ENCODE measurements at regions not wholly inside any gene's neighbourhood (a gene's known extent, or its start where the extent isn't known, plus 50 kb on each side); places are given as distances from the start of the nearest gene placed in this dataset.

DNA sequence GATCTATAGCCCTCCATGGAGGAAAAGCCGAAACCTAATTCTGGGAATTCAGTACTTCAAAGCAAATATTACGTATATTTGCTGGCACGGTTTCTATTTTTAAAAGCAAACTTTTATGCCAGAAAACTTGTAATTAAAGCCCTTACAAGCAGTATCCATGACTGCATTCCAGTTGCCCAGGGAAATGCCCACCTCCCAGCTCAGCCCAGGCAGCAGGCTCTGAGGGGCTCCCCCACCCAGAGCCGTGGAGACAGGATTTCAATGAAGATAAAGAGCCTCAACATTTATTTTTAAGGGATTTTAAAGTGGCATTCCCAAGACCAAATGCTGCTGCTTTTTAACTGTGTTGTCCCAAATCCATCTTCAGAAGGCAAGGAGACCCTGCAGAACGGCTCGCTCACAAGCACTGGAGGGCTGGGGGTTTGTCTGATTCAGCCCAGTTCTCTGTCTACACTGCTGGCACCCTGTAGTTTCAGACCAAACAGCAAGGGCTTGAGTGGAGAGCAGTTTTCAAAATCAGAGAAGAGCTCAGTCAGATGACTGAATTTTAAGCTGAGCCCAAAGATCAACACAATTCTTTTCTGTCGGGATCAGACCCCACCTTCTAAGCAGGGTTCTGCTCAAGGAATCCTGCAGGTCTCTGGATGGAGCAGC is 105.1 kb downstream of the KCNF1 start:
- DNase-seq = no peak

DNA sequence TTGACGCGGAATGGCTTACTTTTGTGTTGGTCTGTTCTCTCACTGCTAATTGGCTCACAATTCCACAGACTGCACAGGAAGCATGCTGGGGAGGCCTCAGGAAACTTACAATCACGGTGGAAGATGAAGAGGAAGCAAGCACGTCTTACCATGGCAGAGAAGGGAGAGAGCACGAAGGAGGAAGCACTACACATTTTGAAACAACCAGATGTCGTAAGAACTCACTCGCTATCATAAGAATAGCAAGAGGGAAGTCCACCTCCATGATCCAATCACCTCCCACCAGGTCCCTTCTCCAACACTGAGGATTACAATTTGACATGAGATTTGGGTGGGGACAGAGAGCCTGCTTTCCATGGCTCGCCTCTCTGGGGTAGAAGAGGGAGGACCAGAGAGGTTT is 106.2 kb downstream of the KCNF1 start:
- DNase-seq = no peak

DNA sequence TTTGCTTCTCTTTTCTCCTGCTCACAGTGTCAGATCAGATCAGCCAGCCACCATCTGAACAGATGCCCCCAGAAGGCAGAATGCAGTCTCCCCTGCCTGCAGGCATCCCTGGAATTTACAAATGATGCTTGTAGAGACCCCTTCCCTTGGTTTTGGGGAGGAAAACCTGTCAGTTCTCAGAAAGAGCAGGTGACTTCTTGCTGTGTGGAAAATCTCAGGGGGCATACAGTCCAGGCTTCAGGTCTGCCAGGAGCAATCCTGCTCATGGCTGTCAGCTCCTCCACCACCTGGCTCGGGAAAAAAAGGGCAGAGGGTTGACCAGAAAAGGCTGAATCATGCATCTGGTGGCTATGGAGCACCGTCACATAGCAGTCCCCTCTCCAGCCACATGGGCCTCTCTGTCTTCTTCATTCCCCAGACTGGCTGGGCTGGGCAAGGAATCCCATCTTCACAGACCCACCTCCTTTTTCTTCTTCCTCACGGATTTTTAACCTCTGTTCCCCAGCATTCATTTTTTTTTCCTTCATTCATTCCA is 107.0 kb downstream of the KCNF1 start:
- DNase-seq = no peak

DNA sequence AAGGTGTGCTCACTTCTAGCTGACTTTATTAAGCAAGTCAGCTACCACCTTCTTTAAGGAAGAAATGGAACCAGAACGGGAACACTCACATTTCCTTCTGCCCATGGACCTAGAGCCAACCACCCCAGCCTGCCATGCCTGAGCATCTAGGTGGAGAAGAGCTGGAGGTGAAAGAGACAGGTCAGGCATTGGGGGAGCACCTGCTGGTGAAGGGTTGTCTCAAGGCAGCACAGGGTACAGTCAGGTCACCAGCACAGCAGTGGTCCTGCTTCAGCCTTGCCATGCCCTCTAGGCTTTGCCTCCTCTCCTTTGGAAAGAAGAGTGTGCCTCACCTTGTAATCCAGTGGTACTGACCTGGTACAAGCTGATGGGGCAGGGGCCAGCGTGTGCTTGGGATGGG is 107.9 kb downstream of the KCNF1 start:
- DNase-seq = no peak

DNA sequence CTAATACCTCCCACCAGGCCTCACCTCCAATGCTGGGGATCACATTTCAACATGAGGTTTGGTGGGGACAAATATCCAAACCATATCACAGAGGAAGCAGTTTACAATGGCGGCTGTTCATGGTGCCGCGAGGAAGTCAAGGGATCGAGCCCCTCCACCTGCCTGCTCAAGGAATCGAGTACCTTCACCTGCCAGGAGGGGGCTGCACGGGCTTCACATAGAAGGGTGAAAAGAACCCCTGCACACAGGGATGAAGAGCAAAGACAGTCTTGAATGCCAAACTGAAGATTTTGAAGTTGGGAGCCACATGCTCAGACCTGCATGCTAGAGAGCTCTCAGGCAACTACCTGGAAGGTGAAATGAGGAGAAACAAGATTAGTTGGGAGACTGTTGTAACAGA is 110.3 kb downstream of the KCNF1 start:
- no peak for DNase-seq

DNA sequence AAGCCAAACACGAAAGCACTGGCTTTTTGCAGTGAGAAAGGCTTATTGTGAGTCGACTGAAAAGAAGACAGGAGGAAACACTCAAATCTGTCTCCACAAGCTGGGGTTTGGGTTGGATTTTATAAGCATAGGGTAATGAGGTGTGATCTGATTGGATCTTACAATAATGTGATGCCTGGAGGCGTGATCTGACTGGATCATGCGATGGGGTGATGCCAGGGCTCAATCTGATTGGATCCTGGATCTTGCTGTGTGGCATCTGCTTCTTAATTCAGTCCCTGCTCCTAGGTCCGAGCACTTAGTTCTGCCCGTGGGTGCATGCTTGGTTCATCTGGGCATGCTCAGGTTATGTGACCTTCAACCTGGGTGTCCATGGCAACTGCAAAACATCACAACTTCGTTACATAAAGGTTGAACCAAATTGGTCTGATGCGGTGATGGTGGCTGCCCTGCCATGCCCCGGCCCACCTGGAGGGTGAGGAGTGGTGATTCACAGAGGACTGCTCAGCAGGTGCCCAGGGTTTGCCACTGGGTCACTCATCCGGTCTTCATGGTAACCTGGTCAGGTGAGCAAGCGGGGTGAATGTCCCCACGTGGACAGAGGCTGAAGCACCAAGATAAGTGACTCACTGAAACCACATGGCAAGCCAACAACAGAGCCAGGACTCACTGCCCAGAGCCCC is 111.0 kb downstream of the KCNF1 start:
- DNase-seq = no peak

DNA sequence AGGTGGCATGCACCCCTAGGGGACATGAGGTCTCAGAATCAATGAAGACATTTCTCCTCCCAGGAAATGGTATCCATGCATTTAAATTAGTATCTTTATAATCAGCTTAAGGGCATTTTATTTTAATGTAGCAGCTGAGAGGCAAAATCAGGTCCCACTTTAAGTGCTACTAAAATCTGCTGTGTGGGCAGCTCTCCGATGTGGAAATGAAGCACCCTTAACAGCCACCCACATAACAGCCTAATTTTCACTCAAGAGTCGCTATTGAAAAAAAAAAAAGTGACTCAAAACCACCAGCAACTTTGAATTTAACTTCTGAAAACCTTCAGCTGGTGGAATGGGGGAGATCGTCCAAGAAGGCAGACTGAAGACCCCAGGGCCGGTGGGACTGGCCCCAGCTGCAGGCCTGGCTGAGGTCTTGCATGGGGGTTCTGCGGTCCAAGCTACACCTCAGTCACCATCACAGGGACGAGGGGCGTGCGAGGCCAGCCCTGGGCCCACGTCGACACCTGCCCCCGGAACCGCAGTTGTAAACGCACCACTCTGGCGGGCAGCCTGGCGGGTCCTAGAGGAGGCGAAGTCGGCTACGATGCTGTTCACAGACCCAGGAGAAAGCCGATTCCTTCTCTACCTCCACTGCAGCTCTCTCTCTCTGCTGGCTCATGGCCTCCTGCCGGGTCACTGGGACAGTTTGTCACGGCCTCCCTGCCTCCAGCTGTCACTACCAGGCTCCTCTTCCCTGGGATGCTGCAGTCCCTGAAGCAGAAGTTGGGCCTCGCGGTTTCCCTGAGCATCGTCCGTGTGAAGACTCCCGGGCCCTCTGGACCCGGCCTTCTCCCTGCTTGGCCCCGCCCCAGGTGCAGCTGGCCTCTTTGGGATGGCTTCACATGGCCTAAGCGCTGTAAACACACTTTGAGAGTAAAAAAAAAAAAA is 111.9 kb downstream of the KCNF1 start:
- DNase-seq = no peak

DNA sequence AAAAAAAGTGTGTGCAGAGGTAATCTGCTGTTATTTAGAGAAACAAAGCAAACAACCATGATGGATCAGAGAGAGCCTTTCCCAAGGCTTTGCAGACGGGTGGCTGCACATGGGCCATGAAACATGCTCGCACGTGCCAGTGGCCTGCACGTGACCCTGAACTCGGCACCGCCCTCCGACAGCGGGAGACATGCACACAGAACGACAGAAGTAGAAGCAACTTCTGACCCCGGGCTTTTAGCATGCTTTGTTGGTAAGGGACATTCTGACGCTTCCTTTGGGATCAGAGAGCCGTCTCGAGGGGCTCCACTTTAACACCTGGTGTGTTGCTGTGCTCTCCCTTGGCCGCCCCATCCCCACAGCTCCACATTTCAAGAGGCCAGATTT is 112.5 kb downstream of the KCNF1 start:
- peak; percentile 43 for DNase-seq

DNA sequence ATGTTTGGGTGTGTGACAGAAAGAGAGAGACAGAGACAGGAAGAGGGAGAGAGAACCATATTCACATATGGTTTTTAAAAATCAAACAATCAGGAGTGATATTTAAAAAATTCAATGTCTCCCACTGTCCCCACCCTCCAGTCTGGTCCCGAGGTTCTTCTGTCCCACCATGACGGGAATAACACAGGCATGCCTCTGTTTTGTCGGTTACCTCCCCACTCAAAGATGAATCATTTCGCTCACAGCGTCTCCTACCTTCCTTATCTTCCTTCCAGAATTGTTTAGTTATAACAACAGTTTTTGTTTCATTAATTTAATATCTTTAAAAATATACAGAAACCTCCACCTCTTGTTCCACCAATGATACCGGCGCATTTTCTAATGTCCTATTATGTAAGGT is 113.0 kb downstream of the KCNF1 start:
- DNase-seq = no peak

DNA sequence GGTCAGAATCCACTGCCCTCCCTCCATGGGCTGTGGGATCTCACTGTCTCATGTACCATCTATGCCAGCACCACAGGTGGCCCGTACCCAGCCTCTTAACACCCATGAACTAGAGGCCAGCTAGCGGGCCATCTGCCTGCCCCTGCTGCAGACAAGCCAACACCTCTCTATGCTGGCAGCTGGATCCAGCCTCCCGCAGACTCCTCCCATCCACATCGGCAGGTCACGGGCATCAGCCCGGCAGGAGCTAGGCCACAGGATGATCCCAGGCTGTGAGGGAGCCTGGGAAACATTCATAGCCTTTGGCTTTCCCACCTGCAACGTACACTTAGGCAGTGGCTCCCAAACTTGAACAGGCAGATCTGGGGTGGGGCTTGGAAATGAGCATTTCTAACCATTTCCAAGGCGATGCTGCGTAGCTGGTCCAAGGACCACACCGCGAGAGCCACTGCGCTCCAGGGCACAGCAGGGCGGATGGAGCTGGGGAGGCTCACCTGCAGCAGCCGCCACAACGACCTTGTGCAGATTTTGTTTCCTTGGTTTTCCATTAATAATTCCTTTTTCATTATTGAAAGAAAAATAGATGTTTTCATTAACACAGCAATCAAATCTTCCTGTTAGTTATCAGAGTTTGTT is 114.7 kb downstream of the KCNF1 start:
- DNase-seq = no peak

DNA sequence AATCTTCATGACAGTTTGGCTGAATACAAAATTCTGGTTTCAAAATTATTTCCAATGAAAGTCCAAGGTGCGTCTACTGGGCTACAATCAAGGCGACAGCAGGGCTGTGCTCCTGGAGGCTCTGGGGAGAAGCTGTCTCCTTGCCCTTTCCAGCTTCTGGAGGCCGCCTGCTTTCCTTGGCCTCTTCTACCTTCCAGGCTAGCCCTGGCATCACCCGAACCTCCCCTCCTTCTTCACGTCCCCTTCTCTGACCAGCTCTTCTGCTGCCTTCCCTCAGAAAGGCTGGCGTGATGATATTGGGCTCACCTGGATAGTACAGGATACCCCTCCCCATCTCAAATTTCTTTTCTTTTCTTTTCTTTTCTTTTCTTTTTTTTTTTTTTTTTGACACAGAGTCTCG is 115.5 kb downstream of the KCNF1 start:
- DNase-seq = no peak

DNA sequence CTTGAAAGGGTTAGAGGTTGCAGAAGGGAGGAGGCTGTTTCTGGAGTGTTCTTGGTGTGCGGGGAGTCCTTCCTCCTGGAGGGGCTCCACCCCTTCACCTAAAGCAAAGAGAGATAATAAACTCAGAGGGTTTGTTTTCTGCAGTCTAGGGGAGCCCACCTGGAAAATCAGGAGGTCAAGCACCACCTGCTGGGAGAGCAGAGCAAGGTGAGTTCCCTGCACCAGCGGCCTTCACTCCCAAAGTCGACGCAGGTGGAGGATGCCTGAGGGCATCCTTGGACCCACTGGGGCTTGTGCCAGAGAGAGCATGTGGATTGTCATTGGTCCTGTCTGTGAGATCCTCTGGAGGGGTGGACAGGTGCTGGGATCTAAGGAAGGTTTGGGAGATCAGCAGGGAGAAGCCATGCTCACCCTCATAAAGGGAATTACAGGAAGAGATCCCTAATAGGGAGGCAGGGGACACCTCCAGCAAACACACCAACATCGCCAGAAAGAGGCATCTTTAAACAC is 116.7 kb downstream of the KCNF1 start:
- DNase-seq = no peak

DNA sequence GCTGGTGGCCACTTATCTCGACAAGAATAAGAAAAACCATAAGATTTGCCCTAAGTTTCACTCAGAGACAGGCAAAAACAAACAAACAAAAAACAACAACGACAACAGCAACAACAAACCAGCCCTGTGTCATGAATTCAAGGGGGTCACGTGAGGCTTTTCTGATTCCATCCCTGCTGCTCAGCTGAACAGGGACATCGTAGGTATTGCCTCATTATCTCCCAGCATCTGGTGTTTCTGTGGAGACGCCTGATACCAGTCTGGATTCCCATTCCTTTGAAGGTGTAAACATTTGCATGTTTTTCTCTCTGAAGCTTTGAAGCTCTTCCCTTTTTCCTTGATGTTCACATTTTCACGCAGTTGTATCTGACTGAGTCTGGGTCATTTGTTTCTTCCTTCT is 117.4 kb downstream of the KCNF1 start:
- no peak for DNase-seq

DNA sequence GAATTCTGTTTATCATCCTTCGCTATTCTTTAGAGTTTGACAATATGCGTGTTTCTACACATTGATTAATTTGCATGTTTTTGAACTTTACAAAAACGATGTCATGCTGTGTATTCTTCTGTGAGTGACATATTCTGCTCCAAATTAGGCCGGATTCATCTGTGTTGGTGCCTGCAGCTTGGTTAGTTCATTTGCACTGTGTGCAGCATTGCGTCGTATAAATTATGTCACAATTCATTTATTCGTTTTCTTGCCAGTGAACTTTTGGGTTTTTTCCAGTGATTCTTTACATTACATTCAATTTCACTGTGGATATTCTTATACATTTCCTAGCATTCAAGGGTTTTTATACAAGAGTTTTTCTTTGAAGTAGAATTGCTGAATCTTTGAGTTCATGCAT is 118.3 kb downstream of the KCNF1 start:
- DNase-seq = no peak

DNA sequence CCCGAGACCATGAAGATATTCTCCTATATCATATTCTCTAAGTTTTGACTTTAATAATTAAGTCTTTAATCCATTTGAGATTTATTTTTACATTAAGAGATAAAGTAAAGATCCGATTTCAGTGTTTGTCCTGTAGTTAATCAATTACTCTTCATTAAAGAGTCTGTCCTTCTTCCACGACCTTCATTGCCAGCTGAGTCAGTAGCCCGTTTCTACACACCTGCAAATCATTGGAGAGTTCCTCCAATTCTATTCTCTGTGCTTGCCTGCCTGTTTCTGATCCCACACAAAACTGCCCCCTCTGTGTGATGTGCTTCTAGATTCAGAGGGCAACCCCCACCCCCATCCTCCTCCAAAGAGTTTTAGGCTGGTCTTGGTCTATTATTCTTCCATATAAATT is 119.2 kb downstream of the KCNF1 start:
- DNase-seq = no peak

DNA sequence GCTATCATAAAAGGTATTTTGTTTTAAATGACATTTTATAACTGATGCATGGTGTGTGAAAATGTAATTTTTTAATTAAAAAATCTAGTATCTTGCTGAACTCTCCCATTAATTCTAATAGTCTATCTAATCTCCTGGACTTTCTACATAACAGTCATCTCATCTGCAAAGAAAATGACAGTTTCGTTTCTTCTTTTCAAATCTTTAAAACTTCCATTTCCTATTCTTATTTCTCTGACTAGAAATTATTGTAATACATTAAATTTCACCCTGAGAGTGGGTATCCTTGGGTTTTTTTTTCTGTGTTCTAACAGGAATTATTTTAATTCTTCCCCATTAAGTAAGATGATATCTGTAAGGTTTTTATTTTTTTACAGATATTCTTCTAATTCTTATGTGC is 120.1 kb downstream of the KCNF1 start:
- DNase-seq = no peak

DNA sequence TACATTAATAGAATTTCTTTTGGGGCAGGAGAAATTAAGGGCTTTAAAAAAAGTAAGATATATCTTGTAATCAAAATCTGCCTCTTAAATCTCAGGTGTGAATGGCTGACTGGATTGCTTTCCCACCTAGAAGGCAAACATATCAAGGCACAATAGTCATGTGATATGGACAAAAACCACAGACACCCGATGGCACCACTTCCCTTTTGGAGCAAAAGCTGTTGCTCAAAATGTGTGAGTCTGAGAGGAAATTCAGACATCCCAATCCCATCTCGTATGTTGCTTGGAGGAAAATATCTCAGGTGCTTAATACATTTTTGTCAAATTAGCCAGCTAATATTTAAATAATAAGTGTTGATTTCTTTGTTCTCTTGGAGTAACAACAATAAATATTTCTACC is 120.7 kb downstream of the KCNF1 start:
- no peak for DNase-seq

DNA sequence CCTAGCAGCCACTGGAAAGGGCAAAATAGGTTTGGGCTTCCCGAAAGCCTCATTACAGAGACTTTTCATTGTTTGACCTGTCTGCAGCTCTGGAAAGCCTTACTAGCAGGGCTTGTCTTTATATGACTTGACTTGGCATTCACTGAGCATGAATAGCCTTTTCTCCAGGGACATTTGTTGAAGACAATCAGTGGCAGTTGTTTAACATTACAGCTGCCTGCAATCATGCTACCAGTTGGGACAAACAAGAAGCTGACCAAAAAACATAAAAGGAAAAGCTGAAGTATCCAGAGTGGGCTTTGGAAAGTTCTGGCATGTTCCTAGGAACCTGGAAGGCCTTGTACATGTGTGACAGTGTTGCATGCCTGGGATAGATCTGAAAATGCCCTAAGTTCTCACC is 121.4 kb downstream of the KCNF1 start:
- DNase-seq = no peak

DNA sequence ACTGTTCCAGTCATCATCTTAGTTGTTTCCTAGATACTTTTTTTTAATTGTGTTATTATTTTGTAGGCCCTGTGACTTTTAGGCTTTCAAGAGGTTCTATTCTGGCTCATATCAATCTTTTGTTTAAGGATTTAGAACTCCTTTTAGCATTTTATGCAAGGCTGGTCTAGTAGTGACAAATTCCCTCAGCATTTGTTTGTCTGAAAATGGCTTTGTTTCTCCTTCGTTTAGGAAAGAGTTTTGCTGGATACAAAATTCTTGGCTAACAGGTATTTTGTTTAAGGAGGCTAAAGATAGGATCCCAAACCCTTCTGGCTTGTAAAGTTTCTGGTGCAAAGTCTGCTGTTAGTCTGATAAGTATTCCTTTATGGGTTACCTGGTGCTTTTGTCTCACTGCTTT is 116.6 kb upstream of the SLC66A3 start:
- DNase-seq = no peak

DNA sequence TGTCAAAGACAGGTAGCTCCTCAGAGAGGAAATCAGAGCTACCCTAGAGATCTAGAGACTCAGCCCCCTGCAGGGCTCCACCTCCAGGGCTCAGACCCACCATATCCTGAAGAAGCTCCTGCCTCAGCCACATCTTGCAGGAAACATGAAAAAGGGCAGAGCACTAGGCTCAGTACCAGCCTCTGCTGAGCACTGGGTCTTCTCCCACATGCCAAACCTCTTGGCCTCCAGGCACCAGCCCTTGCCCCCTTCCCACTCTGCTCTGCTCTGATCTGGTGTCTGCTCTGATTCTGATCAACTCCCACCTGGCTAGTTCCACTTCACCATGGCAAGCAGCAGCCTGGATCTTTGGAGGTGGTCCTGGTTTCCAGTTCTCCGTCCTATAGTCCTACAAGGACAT is 114.3 kb upstream of the SLC66A3 start:
- no peak for DNase-seq

DNA sequence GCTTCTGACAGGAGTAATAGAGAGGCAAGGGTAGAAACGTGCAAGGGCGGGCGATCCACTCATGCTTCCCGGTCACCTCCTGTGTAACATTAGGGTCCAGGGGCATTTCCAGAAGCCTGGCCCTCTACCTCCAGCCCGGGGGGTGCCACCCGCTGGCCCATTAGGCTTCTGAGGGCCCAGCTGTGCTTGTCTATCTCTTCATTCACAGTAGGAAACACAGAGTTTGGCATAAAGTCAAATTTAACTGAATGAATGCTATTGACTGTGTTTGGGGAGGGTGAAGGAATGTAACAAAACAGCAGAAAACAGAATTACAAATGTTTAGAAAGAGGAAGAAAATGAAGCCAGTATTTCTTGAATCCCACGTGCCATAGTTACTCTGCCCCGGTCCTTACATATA is 112.4 kb upstream of the SLC66A3 start:
- DNase-seq = no peak

DNA sequence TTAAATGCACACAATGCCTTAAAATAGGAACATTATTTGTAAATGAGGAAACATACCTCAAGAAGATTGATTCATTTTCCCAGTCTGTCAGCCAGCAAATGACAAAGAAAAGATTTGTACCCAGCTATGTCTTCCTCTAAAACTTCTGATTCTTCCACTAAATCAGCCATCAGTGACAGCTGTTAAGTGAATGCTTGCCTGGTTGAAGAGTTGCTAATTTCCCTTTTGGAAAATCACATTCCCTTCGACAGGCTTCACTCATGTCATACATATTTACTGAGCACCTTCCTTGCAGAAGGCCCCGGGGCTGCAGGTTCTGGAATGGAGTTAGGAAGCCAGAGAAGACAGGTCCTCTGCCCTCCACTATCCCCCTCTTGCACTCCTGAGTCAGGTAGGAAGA is 112.0 kb upstream of the SLC66A3 start:
- no peak for DNase-seq

Data from renal pelvis (tissue), 1 donor.